PC-9 (cell line): ENCODE measurements at regions not wholly inside any gene's neighbourhood (a gene's known extent, or its start where the extent isn't known, plus 50 kb on each side); places are given as distances from the start of the nearest gene placed in this dataset.
"Not testable (repeated sequence)": the region's sequence is repeated elsewhere in the genome, so short reads cannot be mapped to it uniquely, and the experiment has no call there.

Experiments
- BruUV-seq: library from RNA; stranded (reverse); fragments of 400-500 nt; replicated peaks from 2 replicates; lab custom pipeline; 2021; lab: Mats Ljungman, UMichigan
- CTCF ChIA-PET: fragments of 300-600 bp; sonication (Branson Sonifier 250); formaldehyde crosslinking; loops from one replicate; lab custom pipeline; 2022; ENCODE audit warnings: antibody characterized with exemption; lab: Charles Lee
- POLR2A ChIA-PET: fragments of 300-600 bp; sonication (Branson Sonifier 250); formaldehyde crosslinking; loops from one replicate; lab custom pipeline; 2022; ENCODE audit warnings: antibody characterized with exemption; ENCODE audit not compliant: unreplicated experiment; lab: Charles Lee
- DNase-seq, 2 experiments: peaks; one replicate each; pipeline versions ENCODE4 v3.0.0 to v3.0.0-alpha.2; 2015 to 2022; ENCODE audit warnings: mixed read lengths in 1 of 2
- H2AFZ ChIP-seq: fragments of 200-600 bp; sonication (generic); 2 replicates; pipeline ENCODE4 v1.8.1; 2017; ENCODE audit warnings: antibody characterized with exemption
- H3F3A ChIP-seq: fragments of 200-600 bp; sonication (generic); 2 replicates; pipeline ENCODE4 v1.8.1; 2017; ENCODE audit warnings: antibody characterized with exemption, mild to moderate bottlenecking, low read depth; ENCODE audit not compliant: insufficient read depth
- H3K27ac ChIP-seq: fragments of 200-600 bp; sonication (generic); 2 replicates; pipeline ENCODE4 v1.6.1; 2016; ENCODE audit warnings: mixed run types
- H3K27me3 ChIP-seq: fragments of 200-600 bp; sonication (generic); 2 replicates; pipeline ENCODE4 v1.6.1; 2016; ENCODE audit warnings: low read depth, mixed run types; ENCODE audit not compliant: insufficient read depth
- H3K36me3 ChIP-seq: fragments of 200-600 bp; sonication (generic); 2 replicates; pipeline ENCODE4 v1.6.1; 2016; ENCODE audit warnings: low read depth, mixed run types
- H3K4me1 ChIP-seq: fragments of 200-600 bp; sonication (generic); replicated peaks from 2 replicates; pipeline ENCODE4 v1.6.1; 2016; ENCODE audit warnings: mixed run types; ENCODE audit not compliant: insufficient read depth
- H3K4me2 ChIP-seq: fragments of 200-600 bp; sonication (generic); 2 replicates; pipeline ENCODE4 v1.6.1; 2017; ENCODE audit warnings: mixed run types
- H3K4me3 ChIP-seq: fragments of 200-600 bp; sonication (generic); 2 replicates; pipeline ENCODE4 v1.6.1; 2016; ENCODE audit warnings: mixed run types
- H3K79me2 ChIP-seq: fragments of 200-600 bp; sonication (generic); 2 replicates; pipeline ENCODE4 v1.6.1; 2017; ENCODE audit warnings: low read depth, mixed run types
- H3K9me2 ChIP-seq: fragments of 200-600 bp; sonication (generic); 2 replicates; pipeline ENCODE4 v1.8.1; 2017; ENCODE audit warnings: mild to moderate bottlenecking; ENCODE audit not compliant: insufficient read depth
- H3K9me3 ChIP-seq: fragments of 200-600 bp; sonication (generic); 2 replicates; pipeline ENCODE4 v1.8.1; 2016; ENCODE audit warnings: low read depth; ENCODE audit not compliant: insufficient read depth
- H4K20me1 ChIP-seq: fragments of 200-600 bp; sonication (generic); 2 replicates; pipeline ENCODE4 v1.8.1; 2017; ENCODE audit not compliant: insufficient read depth
- CTCF ChIP-seq: fragments of 200-600 bp; sonication (generic); conservative IDR thresholded peaks from 2 replicates; pipeline ENCODE4 v1.6.1; 2017; ENCODE audit warnings: mixed run types, antibody characterized with exemption, mild to moderate bottlenecking, moderate library complexity
- EZH2 ChIP-seq: fragments of 200-600 bp; sonication (generic); IDR thresholded peaks from 2 replicates; pipeline ENCODE4 v1.8.0; 2017; ENCODE audit warnings: antibody characterized with exemption, low read depth
- intact Hi-C: fragments of 100-400 bp; cut with micrococcal nuclease; formaldehyde crosslinking; loops from one replicate; pipeline ENCODE4 v1.10.0; 2022; ENCODE audit not compliant: unreplicated experiment

GRCh38 chr1:143702739-143703138 is 269.0 kb downstream of the FAM72C start:
- POLR2A ChIA-PET, CTCF ChIA-PET, H3K36me3 ChIP-seq, H3K4me1 ChIP-seq, H3K9me2 ChIP-seq, H4K20me1 ChIP-seq, H3K79me2 ChIP-seq, H3K9me3 ChIP-seq, BruUV-seq, H2AFZ ChIP-seq, H3K4me2 ChIP-seq, intact Hi-C loops, H3K27me3 ChIP-seq, H3K27ac ChIP-seq, DNase-seq, H3F3A ChIP-seq, H3K4me3 ChIP-seq: not testable (repeated sequence)

DNA sequence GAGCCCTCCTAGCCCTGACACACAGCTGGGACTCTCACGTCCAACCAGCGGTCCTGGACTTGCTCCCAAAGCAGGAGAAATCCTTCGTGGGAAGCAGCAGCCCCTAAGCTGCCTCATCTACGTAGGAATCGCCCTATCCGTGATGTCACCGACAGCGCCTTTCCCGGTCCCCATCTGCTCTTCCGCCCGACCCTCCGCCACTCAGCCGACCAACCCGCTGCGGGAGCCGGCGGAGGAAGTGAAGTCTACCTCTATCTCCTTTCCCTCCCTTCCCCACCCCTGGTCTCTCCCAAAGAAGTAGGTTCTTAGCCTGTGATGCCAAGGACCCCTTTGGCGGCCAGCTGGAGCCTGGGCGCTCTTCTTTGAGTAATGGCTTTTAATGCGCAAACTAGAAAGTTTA is 272.1 kb downstream of the FAM72C start:
- no peaks in the 10 kb centered on the region for H3F3A ChIP-seq

DNA sequence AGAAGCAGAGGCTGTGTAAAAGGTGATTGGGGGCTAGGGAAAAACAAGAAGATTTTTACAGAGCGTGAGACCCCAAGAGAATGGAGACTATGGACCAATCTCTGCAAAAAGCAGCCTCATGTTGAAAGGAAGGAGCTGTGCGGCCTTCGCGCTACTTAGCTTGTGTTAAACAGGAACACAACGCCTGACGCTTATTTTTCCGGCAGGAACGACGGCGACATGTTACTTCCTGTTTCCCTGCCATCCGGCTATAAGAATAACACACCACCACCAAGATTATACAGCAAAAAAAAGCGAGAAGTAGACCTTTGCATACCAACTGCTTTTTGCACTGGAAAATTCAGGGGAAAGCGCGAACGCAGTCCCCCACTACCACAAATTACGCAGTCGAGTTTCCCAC is 272.7 kb downstream of the FAM72C start:
- H3K36me3 ChIP-seq: no peaks in the 10 kb centered on the region
- no peaks in the 10 kb centered on the region for H4K20me1 ChIP-seq
- H3K79me2 ChIP-seq: no peaks in the 10 kb centered on the region
- CTCF ChIA-PET: no interaction called here
- no peak for TF ChIP-seq EZH2
- no peak for TF ChIP-seq CTCF
- intact Hi-C loops: no loop called here
- H3F3A ChIP-seq: no peaks in the 10 kb centered on the region
- BruUV-seq: no TSS peak
- H3K4me2 ChIP-seq: no peak overlapping the region
- POLR2A ChIA-PET: no interaction called here
- no peaks in the 10 kb centered on the region for H3K27me3 ChIP-seq
- DNase-seq: no peak
- H3K27ac ChIP-seq: no peak overlapping the region
- H3K4me1 ChIP-seq: no peaks in the 10 kb centered on the region
- H3K9me2 ChIP-seq: no peaks in the 10 kb centered on the region
- no peaks in the 10 kb centered on the region for H3K9me3 ChIP-seq
- H2AFZ ChIP-seq: no peak overlapping the region
- H3K4me3 ChIP-seq: no peak overlapping the region

More for the DNA sequence above, 272.1 kb downstream of the FAM72C start:
- H3K4me3 ChIP-seq: no peak overlapping the region
- intact Hi-C loops: no loop called here
- no peaks in the 10 kb centered on the region for H3K9me3 ChIP-seq
- H3K27me3 ChIP-seq: no peaks in the 10 kb centered on the region
- H3K4me2 ChIP-seq: no peak overlapping the region
- DNase-seq: no peak
- H3K27ac ChIP-seq: no peak overlapping the region
- no peaks in the 10 kb centered on the region for H3K79me2 ChIP-seq
- no peak overlapping the region for H2AFZ ChIP-seq
- no peak for TF ChIP-seq CTCF
- no peak for TF ChIP-seq EZH2
- POLR2A ChIA-PET: no interaction called here
- CTCF ChIA-PET: no interaction called here
- no peaks in the 10 kb centered on the region for H3K9me2 ChIP-seq
- H3K4me1 ChIP-seq: no peaks in the 10 kb centered on the region
- H4K20me1 ChIP-seq: no peaks in the 10 kb centered on the region
- no TSS peak for BruUV-seq
- H3K36me3 ChIP-seq: no peaks in the 10 kb centered on the region

DNA sequence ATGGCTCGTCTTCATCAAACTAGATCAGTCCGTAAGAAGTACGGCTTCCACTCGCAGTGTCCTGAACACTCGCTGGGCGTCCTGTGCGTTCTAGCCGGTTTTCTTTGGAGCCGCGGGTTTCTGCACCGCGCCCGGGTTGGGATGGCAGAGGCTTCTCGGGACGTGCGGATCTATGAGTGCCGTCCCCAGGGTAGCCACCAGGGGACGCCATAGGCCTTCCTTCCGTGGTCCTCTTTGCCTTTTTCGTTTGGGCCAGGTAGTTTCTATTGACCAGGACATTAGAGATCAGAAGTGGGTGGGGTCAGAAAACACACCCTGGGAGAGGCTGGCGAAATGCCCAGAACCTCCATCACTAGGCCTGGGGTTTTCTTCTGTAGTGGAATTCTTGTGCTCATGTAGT is 273.8 kb downstream of the FAM72C start:
- TF ChIP-seq EZH2 (no peak), CTCF (no peak)
- no peaks in the 10 kb centered on the region for H3K9me3 ChIP-seq
- no peak for DNase-seq
- H3K4me1 ChIP-seq: no peaks in the 10 kb centered on the region
- no peak overlapping the region for H3K4me2 ChIP-seq
- H3K9me2 ChIP-seq: no peaks in the 10 kb centered on the region
- no peaks in the 10 kb centered on the region for H3K79me2 ChIP-seq
- no peak overlapping the region for H2AFZ ChIP-seq
- no peak overlapping the region for H3K4me3 ChIP-seq
- H4K20me1 ChIP-seq: no peaks in the 10 kb centered on the region
- CTCF ChIA-PET: no interaction called here
- BruUV-seq: no TSS peak
- no peak overlapping the region for H3K27ac ChIP-seq
- no peaks in the 10 kb centered on the region for H3K27me3 ChIP-seq
- POLR2A ChIA-PET: no interaction called here
- no peaks in the 10 kb centered on the region for H3F3A ChIP-seq
- H3K36me3 ChIP-seq: no peaks in the 10 kb centered on the region
- intact Hi-C loops: no loop called here
